Panc1 (cell line): ENCODE measurements at regions not wholly inside any gene's neighbourhood (a gene's known extent, or its start where the extent isn't known, plus 50 kb on each side); places are given as distances from the start of the nearest gene placed in this dataset.

ENCODE experiments used
- ATAC-seq: fragments of 200-7000 bp; cut with Tn5 transposase; 2 replicates; pipeline ENCODE4 v1.9.1; 2020; ENCODE audit warnings: mild to moderate bottlenecking, moderate library complexity
- BruUV-seq: library from RNA; stranded (reverse); fragments of 400-500 nt; replicated peaks from 2 replicates; lab custom pipeline; 2021; lab: Mats Ljungman, UMichigan
- CTCF ChIA-PET: fragments of 300-600 bp; sonication (Branson Sonifier 250); formaldehyde crosslinking; loops from one replicate; lab custom pipeline; 2022; ENCODE audit warnings: antibody characterized with exemption; lab: Charles Lee
- POLR2A ChIA-PET: fragments of 300-600 bp; sonication (Branson Sonifier 250); formaldehyde crosslinking; loops from one replicate; lab custom pipeline; 2022; ENCODE audit warnings: antibody characterized with exemption; lab: Charles Lee
- DNase-seq: peaks from one replicate; pipeline ENCODE4 v3.0.0-alpha.2; 2010; ENCODE audit warnings: low read depth, low spot score
- H3K27ac ChIP-seq: 2 replicates; pipeline ENCODE4 v1.5.1; 2011; ENCODE audit warnings: mild to moderate bottlenecking, low read length, inconsistent platforms
- H3K27me3 ChIP-seq: fragments of 200-500 bp; sonication (Bioruptor generic); 2 replicates; pipeline ENCODE4 v1.6.0; 2014; ENCODE audit warnings: low read length, inconsistent platforms; ENCODE audit not compliant: control insufficient read depth, insufficient read depth
- H3K36me3 ChIP-seq: fragments of 200-500 bp; sonication (Bioruptor generic); 2 replicates; pipeline ENCODE4 v1.5.1; 2014; ENCODE audit warnings: inconsistent platforms, mild to moderate bottlenecking, low read length, moderate library complexity; ENCODE audit not compliant: control insufficient read depth, insufficient read depth
- H3K4me1 ChIP-seq: 2 replicates; pipeline ENCODE4 v1.5.1; 2011; ENCODE audit warnings: inconsistent platforms, mild to moderate bottlenecking, low read length, moderate library complexity; ENCODE audit not compliant: control insufficient read depth, insufficient read depth
- H3K4me3 ChIP-seq, 2 experiments: 2 replicates each; pipeline ENCODE4 v1.5.1; 2011 to 2012; ENCODE audit warnings: low read depth in 2 of 2, low read length in 2 of 2, mild to moderate bottlenecking in 2 of 2, inconsistent platforms in 1 of 2, moderate library complexity in 1 of 2
- H3K9me3 ChIP-seq: fragments of 200-500 bp; sonication (Bioruptor generic); 2 replicates; pipeline ENCODE4 v1.5.1; 2014; ENCODE audit warnings: low read depth, mild to moderate bottlenecking, inconsistent platforms, low read length, moderate library complexity; ENCODE audit not compliant: control insufficient read depth, insufficient read depth
- CTCF ChIP-seq: fragments of 450-650 bp; IDR thresholded peaks from 2 replicates; pipeline ENCODE4 v1.5.1; 2017; ENCODE audit warnings: mild to moderate bottlenecking
- POLR2AphosphoS5 ChIP-seq: IDR thresholded peaks from 2 replicates; pipeline ENCODE4 v1.6.1; 2012; ENCODE audit warnings: mild to moderate bottlenecking, low read depth, low read length, moderate library complexity
- REST ChIP-seq, 2 experiments: IDR thresholded peaks; 2 replicates each; pipeline ENCODE4 v1.6.1; 2011 to 2012; ENCODE audit warnings: low read depth in 2 of 2, control low read depth in 1 of 2, low read length in 1 of 2, mild to moderate bottlenecking in 1 of 2, moderate library complexity in 1 of 2; ENCODE audit not compliant: insufficient read depth in 1 of 2
- SIN3A ChIP-seq: IDR thresholded peaks from 2 replicates; pipeline ENCODE4 v1.6.1; 2012; ENCODE audit warnings: low read depth, mild to moderate bottlenecking, low read length, moderate library complexity, borderline replicate concordance; ENCODE audit not compliant: insufficient read depth
- TCF7L2 ChIP-seq: IDR thresholded peaks from 2 replicates; pipeline ENCODE4 v1.6.1; 2011; ENCODE audit warnings: mild to moderate bottlenecking, low read depth, low read length, inconsistent platforms
- in situ Hi-C: cut with HindIII; loops from 2 replicates; pipeline ENCODE4 v1.10.0; 2016; ENCODE audit warnings: low sequenced_read_pairs, low pct_unique_long_range_greater_than_20kb
- intact Hi-C: fragments of 100-400 bp; cut with micrococcal nuclease; formaldehyde crosslinking; loops from one replicate; pipeline ENCODE4 v1.10.0; 2022; ENCODE audit not compliant: unreplicated experiment

DNA sequence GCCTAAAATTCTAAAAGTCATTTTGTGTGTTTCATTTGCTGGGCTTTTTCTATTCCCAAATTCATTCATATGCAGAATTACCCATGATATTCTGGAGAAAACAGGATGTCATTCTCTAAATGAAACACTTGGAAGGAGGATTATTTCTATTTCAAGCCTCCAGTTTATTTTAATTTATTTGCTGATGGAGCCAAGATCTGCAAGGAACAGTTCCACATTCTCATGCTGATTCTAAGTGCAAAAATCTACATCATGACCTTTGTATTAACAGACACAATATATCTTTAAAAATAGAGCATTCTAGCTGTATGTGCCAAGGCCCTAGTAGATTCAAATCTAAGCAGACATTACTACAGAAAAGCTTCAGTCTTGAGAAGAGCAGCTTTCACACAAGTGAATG, 51.3 kb upstream of the KCND2 start:
- no peaks in the 10 kb centered on the region for H3K27me3 ChIP-seq
- no peaks in the 10 kb centered on the region for H3K9me3 ChIP-seq
- TF ChIP-seq CTCF = no peak
- no peak for TF ChIP-seq SIN3A
- no peak for TF ChIP-seq REST (IDR thresholded peaks at IDR 0.05; ENCODE audit: insufficient read depth in 1 of 2, low read depth in 2 of 2, low read length in 1 of 2)
- no peak for TF ChIP-seq TCF7L2
- TF ChIP-seq POLR2AphosphoS5 = no peak
- BruUV-seq = no TSS peak
- H3K27ac ChIP-seq = no peak overlapping the region
- POLR2A ChIA-PET = no interaction called here
- intact Hi-C loops (no loop called here), in situ Hi-C loops (no loop called here)
- no peaks in the 10 kb centered on the region for H3K4me1 ChIP-seq
- DNase-seq (no peak), ATAC-seq (no peak)
- CTCF ChIA-PET = no interaction called here
- H3K36me3 ChIP-seq = no peaks in the 10 kb centered on the region
- no peak overlapping the region for H3K4me3 ChIP-seq
